RWPE2 (cell line): ENCODE measurements at regions not wholly inside any gene's neighbourhood (a gene's known extent, or its start where the extent isn't known, plus 50 kb on each side); places are given as distances from the start of the nearest gene placed in this dataset.

Experiments used
- ATAC-seq: fragments of 200-7000 bp; cut with Tn5 transposase; 3 replicates; pipeline ENCODE4 v1.9.1; 2021; ENCODE audit warnings: low read depth
- DNase-seq: peaks from one replicate; pipeline ENCODE4 v3.0.0-alpha.2; 2020; ENCODE audit warnings: low spot score
- H3K27ac ChIP-seq: fragments of 450-650 bp; 2 replicates; pipeline ENCODE4 v1.5.1; 2017; ENCODE audit warnings: mild to moderate bottlenecking; ENCODE audit not compliant: poor library complexity, severe bottlenecking
- H3K27me3 ChIP-seq: fragments of 250-450 bp; sonication (Bioruptor Pico); 2 replicates; pipeline ENCODE4 v1.5.1; 2021; ENCODE audit warnings: mild to moderate bottlenecking, moderate library complexity; ENCODE audit not compliant: insufficient read depth, poor library complexity, severe bottlenecking
- H3K36me3 ChIP-seq: fragments of 250-450 bp; sonication (Bioruptor Pico); 2 replicates; pipeline ENCODE4 v1.5.1; 2020; ENCODE audit warnings: low read depth, mild to moderate bottlenecking, moderate library complexity
- H3K4me1 ChIP-seq: fragments of 250-450 bp; sonication (Bioruptor Pico); 2 replicates; pipeline ENCODE4 v1.5.1; 2021; ENCODE audit warnings: mild to moderate bottlenecking, moderate library complexity; ENCODE audit not compliant: insufficient read depth, poor library complexity, severe bottlenecking
- H3K4me3 ChIP-seq: fragments of 250-450 bp; sonication (Bioruptor Pico); 2 replicates; pipeline ENCODE4 v1.5.1; 2021; ENCODE audit warnings: mild to moderate bottlenecking, moderate library complexity; ENCODE audit not compliant: severe bottlenecking
- H3K9me3 ChIP-seq: fragments of 250-450 bp; sonication (Bioruptor Pico); 2 replicates; pipeline ENCODE4 v1.5.1; 2021; ENCODE audit warnings: mild to moderate bottlenecking, moderate library complexity; ENCODE audit not compliant: severe bottlenecking
- TF ChIP-seq, protein P1 (sequence below): fragments of 450-650 bp; IDR thresholded peaks from one replicate; pipeline ENCODE4 v1.5.1; 2017; ENCODE audit warnings: mild to moderate bottlenecking, moderate library complexity; ENCODE audit not compliant: poor library complexity, severe bottlenecking

DNA sequence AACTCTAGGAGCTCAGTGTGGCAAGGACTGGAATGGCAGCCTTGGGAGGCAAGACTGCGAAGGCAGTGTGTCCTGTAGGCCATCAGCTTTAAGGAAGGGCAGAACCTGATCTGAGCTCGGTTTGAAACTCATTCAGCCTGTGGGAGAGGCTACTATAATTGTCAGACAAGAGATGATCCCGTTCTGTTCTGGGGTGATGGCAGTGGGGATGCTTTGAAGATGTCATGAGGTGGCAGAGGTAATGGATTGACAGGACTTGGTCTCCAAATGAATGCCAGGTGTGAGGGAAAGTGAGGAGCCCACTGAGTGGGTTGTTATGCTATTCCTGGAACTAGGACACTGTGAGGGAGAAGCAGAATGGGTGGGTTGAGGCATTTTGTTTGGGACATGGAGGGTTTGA is 144.9 kb downstream of the PJA1 start:
- DNase-seq (no peak), ATAC-seq (no peak)
- TF ChIP-seq, protein P1, sequence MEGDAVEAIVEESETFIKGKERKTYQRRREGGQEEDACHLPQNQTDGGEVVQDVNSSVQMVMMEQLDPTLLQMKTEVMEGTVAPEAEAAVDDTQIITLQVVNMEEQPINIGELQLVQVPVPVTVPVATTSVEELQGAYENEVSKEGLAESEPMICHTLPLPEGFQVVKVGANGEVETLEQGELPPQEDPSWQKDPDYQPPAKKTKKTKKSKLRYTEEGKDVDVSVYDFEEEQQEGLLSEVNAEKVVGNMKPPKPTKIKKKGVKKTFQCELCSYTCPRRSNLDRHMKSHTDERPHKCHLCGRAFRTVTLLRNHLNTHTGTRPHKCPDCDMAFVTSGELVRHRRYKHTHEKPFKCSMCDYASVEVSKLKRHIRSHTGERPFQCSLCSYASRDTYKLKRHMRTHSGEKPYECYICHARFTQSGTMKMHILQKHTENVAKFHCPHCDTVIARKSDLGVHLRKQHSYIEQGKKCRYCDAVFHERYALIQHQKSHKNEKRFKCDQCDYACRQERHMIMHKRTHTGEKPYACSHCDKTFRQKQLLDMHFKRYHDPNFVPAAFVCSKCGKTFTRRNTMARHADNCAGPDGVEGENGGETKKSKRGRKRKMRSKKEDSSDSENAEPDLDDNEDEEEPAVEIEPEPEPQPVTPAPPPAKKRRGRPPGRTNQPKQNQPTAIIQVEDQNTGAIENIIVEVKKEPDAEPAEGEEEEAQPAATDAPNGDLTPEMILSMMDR = no peak
- no peaks in the 10 kb centered on the region for H3K27me3 ChIP-seq
- no peaks in the 10 kb centered on the region for H3K9me3 ChIP-seq
- peaks cover 6% of the 10 kb centered on the region for H3K4me1 ChIP-seq
- no peak overlapping the region for H3K4me3 ChIP-seq
- no peak overlapping the region for H3K27ac ChIP-seq
- H3K36me3 ChIP-seq = no peaks in the 10 kb centered on the region

DNA sequence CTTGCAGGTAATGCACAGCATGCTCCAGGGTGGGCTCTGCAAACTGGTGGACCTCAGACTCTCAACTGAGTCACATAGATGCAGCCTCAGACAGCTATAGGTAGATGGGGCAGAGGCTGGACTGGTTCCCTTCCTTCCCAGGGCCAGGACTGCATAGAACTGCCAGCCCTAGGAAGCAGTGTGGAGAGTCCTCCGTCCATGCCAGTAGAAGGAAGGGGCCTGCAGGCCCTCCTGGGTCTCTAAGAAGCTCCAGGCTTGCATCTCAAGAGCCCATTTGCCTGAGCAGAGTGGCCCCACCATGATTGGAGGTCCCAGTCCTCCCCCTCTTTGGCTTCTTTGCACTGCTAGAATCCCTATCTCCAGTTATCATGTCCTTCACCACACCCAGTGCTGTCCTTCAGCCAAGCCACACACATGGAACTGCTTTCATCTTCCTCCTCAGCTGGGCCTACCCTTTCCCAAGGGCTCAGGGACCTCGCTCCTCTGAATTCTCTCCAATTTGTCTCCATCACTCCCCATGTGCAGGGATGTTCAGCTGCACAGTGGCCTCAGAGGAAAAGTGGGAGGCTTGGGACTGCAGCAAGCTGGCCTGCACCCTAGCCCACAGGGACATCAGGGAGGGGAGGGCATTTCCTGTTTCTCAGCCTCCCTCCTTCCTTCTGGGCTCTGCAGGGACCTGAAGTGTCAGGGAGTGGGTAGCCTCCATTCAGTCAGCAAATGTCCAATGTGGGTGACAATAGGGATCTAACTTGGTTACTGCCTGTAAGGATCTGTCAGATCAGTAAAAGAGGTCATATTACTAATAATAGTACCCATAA is 146.0 kb downstream of the PJA1 start:
- H3K36me3 ChIP-seq = no peaks in the 10 kb centered on the region
- H3K9me3 ChIP-seq = no peaks in the 10 kb centered on the region
- H3K27me3 ChIP-seq = no peaks in the 10 kb centered on the region
- no peak for ATAC-seq
- TF ChIP-seq, protein P1 = no peak
- no peak for DNase-seq
- H3K4me3 ChIP-seq = no peak overlapping the region
- H3K27ac ChIP-seq = no peak overlapping the region
- H3K4me1 ChIP-seq = no peaks in the 10 kb centered on the region

DNA sequence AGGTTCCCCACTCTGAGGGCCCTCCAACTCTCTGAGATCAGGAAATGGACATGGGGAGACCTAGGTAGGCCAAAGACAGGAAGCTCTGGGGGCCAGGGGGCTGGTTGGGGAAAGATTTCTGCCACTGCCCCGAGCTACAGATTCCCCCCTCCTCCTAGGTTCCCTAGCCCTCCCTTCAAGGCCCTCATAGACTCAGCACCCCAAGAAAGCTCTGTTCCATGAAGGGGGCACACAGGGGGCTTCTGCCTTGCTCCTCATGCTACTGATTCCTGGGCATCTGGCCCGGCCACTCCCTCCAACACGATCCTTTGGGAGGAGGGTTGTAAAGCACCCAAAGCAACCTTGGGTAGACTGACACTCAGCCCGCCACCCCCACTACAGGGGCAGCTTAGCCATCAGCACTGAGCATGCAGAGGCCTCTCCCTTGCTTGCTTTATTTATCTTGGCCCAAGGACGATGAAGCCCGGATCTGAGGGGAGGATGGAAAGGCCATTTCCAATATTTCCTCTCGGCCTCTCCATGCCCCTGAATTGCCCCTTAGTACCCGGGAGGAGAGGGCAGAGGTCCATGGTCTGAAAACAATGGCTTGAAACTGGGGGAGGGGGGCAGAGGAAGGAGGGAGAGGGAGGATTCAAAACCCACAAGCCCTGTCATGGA is 146.7 kb downstream of the PJA1 start:
- ATAC-seq = no peak
- H3K36me3 ChIP-seq = no peaks in the 10 kb centered on the region
- H3K27me3 ChIP-seq = no peaks in the 10 kb centered on the region
- H3K9me3 ChIP-seq = no peaks in the 10 kb centered on the region
- no peak overlapping the region for H3K4me3 ChIP-seq
- H3K27ac ChIP-seq = no peak overlapping the region
- no peaks in the 10 kb centered on the region for H3K4me1 ChIP-seq
- no peak for DNase-seq
- TF ChIP-seq, protein P1 = no peak

DNA sequence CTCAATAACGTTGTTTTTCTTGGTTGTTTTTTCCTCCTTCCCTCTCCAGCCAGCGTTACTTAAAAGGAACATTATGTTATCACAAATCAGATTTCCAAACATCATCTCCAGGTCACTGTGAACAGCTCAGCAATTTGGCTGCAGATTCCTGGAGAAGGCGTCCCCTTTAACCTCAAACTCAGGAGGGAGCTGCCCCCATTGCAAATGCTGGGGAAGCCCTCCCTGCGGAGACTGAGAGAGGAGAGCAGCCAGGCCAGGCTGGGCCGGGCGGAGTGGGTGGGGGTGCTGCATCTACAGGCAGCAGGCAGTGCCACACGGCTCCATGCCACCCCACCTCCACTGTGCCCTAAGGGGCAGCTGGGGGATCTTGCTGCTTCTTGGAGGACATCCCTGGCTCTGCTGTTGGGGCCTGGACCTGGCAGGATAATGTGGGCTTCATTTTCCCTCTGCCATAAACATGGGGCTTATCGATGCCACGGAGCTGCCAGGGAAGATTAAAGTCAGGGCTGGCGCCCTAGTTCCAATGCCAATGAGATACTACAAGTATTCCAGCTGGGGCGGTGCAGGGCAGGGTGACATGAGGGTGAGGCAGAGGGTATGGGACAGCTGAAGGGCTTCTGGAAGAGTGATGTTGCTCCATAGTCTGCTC is 148.8 kb downstream of the PJA1 start:
- DNase-seq = no peak
- no peak overlapping the region for H3K27ac ChIP-seq
- H3K36me3 ChIP-seq = no peaks in the 10 kb centered on the region
- H3K9me3 ChIP-seq = no peaks in the 10 kb centered on the region
- TF ChIP-seq, protein P1 = no peak
- H3K4me1 ChIP-seq = no peaks in the 10 kb centered on the region
- H3K4me3 ChIP-seq = no peak overlapping the region
- no peaks in the 10 kb centered on the region for H3K27me3 ChIP-seq
- no peak for ATAC-seq
